Esophagus muscularis mucosa (tissue), 4 donors: ENCODE measurements at regions not wholly inside any gene's neighbourhood (a gene's known extent, or its start where the extent isn't known, plus 50 kb on each side); places are given as distances from the start of the nearest gene placed in this dataset.

Experiments
- DNase-seq: peaks from one replicate; pipeline ENCODE4 v3.0.0-alpha.2; 2017; ENCODE audit errors: extremely low spot score
- H3K27ac ChIP-seq, 4 donors: fragments of 200-600 bp; sonication (generic); replicated peaks in 1 of 4; 1 replicate in 3 of 4; 2 replicates in 1 of 4; pipeline ENCODE4 v1.5.1; 2016 to 2019; ENCODE audit warnings: mild to moderate bottlenecking in 1 of 4
- H3K27me3 ChIP-seq, 4 donors: fragments of 200-600 bp; sonication (generic); one replicate each; pipeline versions ENCODE4 v1.5.1 to v1.6.0; 2016 to 2019
- H3K36me3 ChIP-seq, 4 donors: fragments of 200-600 bp; sonication (generic); one replicate each; pipeline ENCODE4 v1.5.1; 2016 to 2019
- H3K4me1 ChIP-seq, 4 donors: fragments of 200-600 bp; sonication (generic); one replicate each; pipeline ENCODE4 v1.5.1; 2016 to 2019
- H3K4me3 ChIP-seq, 4 donors: fragments of 200-600 bp; sonication (generic); 1 replicate in 2 of 4; 2 replicates in 2 of 4; pipeline ENCODE4 v1.5.1; 2016 to 2019; ENCODE audit warnings: mild to moderate bottlenecking in 4 of 4, moderate library complexity in 1 of 4
- H3K9me3 ChIP-seq, 4 donors: fragments of 200-600 bp; sonication (generic); 1 replicate in 3 of 4; 2 replicates in 1 of 4; pipeline ENCODE4 v1.5.1; 2016 to 2019
- EP300 ChIP-seq: sonication (generic); formaldehyde crosslinking; IDR thresholded peaks from one replicate; pipeline ENCODE4 v1.6.1; 2017; ENCODE audit warnings: antibody characterized with exemption
- POLR2A ChIP-seq: fragments of 450-650 bp; IDR thresholded peaks from one replicate; pipeline ENCODE4 v1.6.1; 2017; ENCODE audit warnings: antibody characterized with exemption, moderate library complexity, mild to moderate bottlenecking, low read depth
- POLR2AphosphoS5 ChIP-seq, 2 donors: sonication (generic); formaldehyde crosslinking; IDR thresholded peaks; one replicate each; pipeline ENCODE4 v1.6.1; 2017; ENCODE audit warnings: antibody characterized with exemption in 2 of 2
- WGBS: methylation state at CpG from one replicate; pipeline ENCODE4 v1.1.5; 2018; 5-methylcytosine and 5-hydroxymethylcytosine counted together
- intact Hi-C: fragments of 100-400 bp; cut with DNase I; formaldehyde crosslinking; loops from one replicate; pipeline ENCODE4 v1.15.1; 2023
- TF ChIP-seq, protein P1 (sequence below), 3 experiments: fragments of 200-600 bp in 2 of 3; fragments of 450-650 bp in 1 of 3; sonication (generic) in 2 of 3; IDR thresholded peaks; one replicate each; pipeline ENCODE4 v1.5.1; 2017 to 2019; ENCODE audit warnings: antibody characterized with exemption in 3 of 3, mild to moderate bottlenecking in 2 of 3, moderate library complexity in 1 of 3

DNA sequence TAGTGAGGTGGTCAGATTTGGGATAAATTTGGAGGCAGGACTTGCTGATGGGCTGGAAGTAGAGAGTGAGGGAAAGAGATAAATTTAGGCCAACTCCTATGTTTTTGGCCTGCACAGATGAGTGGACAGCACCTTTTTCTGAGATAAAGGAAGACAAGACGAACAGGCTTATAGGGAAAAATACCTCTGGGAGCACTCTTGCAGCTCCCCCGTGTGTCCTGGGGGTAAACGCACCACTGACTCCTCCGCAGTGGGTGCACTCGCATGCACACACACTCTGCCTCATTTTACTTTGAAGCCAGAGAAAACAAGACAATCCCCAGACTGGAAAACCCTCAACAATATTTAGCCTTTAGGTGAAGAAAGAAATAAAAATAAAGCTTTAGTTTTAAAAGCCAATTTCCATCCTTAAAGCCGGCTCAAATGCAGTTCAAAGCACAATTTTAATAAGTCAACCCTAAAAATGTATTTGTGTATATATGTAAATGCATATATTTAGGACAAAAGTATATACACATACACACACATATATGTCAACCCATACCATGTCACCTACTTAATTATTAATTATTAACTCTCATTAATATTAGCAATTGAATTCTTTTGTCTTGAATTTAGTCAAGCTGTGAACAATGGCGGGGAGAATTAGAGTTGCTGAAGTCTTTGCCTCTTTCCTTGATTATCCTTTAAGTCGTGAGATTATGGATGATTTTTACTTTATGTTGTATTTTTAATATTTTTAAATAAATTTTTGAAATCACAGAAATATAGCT lies 341.8 kb downstream of the ZNF326 start:
- Histone ChIP-seq H3K4me3 (no peak overlapping the region), H3K27me3 (no peaks in the 10 kb centered on the region), H3K9me3 (no peaks in the 10 kb centered on the region), H3K27ac (no peak overlapping the region), H3K4me1 (no peaks in the 10 kb centered on the region), H3K36me3 (no peaks in the 10 kb centered on the region)
- intact Hi-C loops, result no loop called here
- WGBS, result 82% methylated on average over 8 of the region's 8 CpGs
- DNase-seq, result peak; percentile 70
- TF ChIP-seq, protein P1, sequence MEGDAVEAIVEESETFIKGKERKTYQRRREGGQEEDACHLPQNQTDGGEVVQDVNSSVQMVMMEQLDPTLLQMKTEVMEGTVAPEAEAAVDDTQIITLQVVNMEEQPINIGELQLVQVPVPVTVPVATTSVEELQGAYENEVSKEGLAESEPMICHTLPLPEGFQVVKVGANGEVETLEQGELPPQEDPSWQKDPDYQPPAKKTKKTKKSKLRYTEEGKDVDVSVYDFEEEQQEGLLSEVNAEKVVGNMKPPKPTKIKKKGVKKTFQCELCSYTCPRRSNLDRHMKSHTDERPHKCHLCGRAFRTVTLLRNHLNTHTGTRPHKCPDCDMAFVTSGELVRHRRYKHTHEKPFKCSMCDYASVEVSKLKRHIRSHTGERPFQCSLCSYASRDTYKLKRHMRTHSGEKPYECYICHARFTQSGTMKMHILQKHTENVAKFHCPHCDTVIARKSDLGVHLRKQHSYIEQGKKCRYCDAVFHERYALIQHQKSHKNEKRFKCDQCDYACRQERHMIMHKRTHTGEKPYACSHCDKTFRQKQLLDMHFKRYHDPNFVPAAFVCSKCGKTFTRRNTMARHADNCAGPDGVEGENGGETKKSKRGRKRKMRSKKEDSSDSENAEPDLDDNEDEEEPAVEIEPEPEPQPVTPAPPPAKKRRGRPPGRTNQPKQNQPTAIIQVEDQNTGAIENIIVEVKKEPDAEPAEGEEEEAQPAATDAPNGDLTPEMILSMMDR (IDR thresholded peaks at IDR 0.05), result no peak
- no peak for TF ChIP-seq EP300
- no peak for TF ChIP-seq POLR2A
- no peak for TF ChIP-seq POLR2AphosphoS5 (IDR thresholded peaks at IDR 0.05)

- 79% methylated on average over 3 of the region's 3 CpGs for WGBS
- Histone ChIP-seq H3K4me3 (no peak overlapping the region), H3K4me1 (no peaks in the 10 kb centered on the region), H3K27ac (no peak overlapping the region), H3K27me3 (no peaks in the 10 kb centered on the region), H3K36me3 (no peaks in the 10 kb centered on the region), H3K9me3 (no peaks in the 10 kb centered on the region)
- DNase-seq, result no peak
- intact Hi-C loops, result no loop called here
- TF ChIP-seq EP300 (no peak), POLR2AphosphoS5 (IDR thresholded peaks at IDR 0.05) (no peak), POLR2A (no peak)
- TF ChIP-seq, protein P1 (IDR thresholded peaks at IDR 0.05), result no peak
These were observed 340.6 kb downstream of the ZNF326 start for GRCh38 chr1:90335558-90335957.

- Histone ChIP-seq H3K36me3 (no peaks in the 10 kb centered on the region), H3K4me3 (no peak overlapping the region), H3K27me3 (no peaks in the 10 kb centered on the region), H3K9me3 (no peaks in the 10 kb centered on the region), H3K27ac (no peak overlapping the region), H3K4me1 (no peaks in the 10 kb centered on the region)
- intact Hi-C loops, result no loop called here
- TF ChIP-seq POLR2AphosphoS5 (IDR thresholded peaks at IDR 0.05), result no peak
- TF ChIP-seq, protein P1 (IDR thresholded peaks at IDR 0.05), result no peak
- no peak for TF ChIP-seq POLR2A
- TF ChIP-seq EP300, result no peak
- no peak for DNase-seq
- 81% methylated on average over 5 of the region's 5 CpGs for WGBS
These were observed 339.2 kb downstream of the ZNF326 start for GRCh38 chr1:90334137-90334536.

- WGBS, result 32% methylated on average over 3 of the region's 3 CpGs
- TF ChIP-seq POLR2AphosphoS5 (IDR thresholded peaks at IDR 0.05), result no peak
- TF ChIP-seq EP300, result no peak
- no peak for TF ChIP-seq POLR2A
- TF ChIP-seq, protein P1 (IDR thresholded peaks at IDR 0.05), result no peak
- intact Hi-C loops, result no loop called here
These were observed 330.3 kb downstream of the ZNF326 start for GRCh38 chr1:90325168-90325567.

GRCh38 chr1:90322186-90322585 lies 327.3 kb downstream of the ZNF326 start:
- Histone ChIP-seq H3K4me1 (no peaks in the 10 kb centered on the region), H3K27ac (no peak overlapping the region), H3K36me3 (no peaks in the 10 kb centered on the region), H3K9me3 (no peaks in the 10 kb centered on the region), H3K4me3 (no peak overlapping the region), H3K27me3 (no peaks in the 10 kb centered on the region)
- WGBS, result 81% methylated on average over 3 of the region's 3 CpGs
- TF ChIP-seq, protein P1 (IDR thresholded peaks at IDR 0.05), result no peak
- no peak for TF ChIP-seq EP300
- TF ChIP-seq POLR2A, result no peak
- TF ChIP-seq POLR2AphosphoS5 (IDR thresholded peaks at IDR 0.05), result no peak
- DNase-seq, result no peak
- intact Hi-C loops, result no loop called here

More at GRCh38 chr1:90325168-90325567, 330.3 kb downstream of the ZNF326 start:
- Histone ChIP-seq H3K27ac (no peak overlapping the region), H3K36me3 (no peaks in the 10 kb centered on the region), H3K4me3 (no peak overlapping the region), H3K9me3 (no peaks in the 10 kb centered on the region), H3K4me1 (no peaks in the 10 kb centered on the region), H3K27me3 (no peaks in the 10 kb centered on the region)
- DNase-seq, result no peak
